ENCODE measurements at regions not wholly inside any gene's neighbourhood (a gene's known extent, or its start where the extent isn't known, plus 50 kb on each side); places are given as distances from the start of the nearest gene placed in this dataset.

DNA sequence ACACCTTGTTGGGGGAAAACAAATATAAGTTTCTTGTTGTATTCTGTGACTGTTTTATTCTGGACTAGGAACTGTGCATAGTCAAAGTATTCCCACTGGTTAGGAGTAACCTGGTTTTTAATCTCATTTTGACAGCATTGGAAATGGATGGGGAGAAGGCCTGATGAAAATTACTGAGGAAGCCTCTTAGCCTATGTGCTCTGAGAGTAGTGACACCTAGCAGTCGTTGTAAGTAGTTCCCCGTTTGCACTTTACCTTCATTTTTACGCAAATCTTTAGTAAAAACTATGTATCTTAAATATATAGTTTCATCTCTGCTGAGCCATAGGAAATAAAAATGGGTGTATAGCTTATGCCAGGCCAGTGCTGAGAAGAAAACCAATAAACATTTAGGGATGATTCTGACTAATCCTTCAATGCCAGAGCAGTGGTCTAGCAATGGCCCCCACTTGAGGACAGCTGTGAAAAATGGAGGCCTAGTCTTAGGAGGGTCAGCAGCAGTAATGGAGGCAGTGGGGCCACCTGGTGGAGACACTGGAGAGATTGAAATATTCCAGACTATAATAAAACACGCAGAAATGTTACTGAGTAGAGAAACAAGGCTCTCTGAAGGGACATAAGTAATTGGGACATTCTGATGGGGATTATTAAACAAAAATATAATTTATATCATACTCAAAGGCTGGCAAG is 133.2 kb upstream of the NOVA1 start:
- Histone ChIP-seq H3K27ac (ENCODE audit: extremely low read depth, low read depth, low read length) (no peak overlapping the region), H3K9me3 (ENCODE audit: control insufficient read depth, insufficient read depth, low read depth, low read length) (no peaks in the 10 kb centered on the region), H3K36me3 (ENCODE audit: control insufficient read depth in 2 of 2, insufficient read depth in 1 of 2, low read length in 2 of 2) (no peaks in the 10 kb centered on the region), H3K4me1 (ENCODE audit: control insufficient read depth, insufficient read depth, low read length) (no peaks in the 10 kb centered on the region), H3K4me3 (ENCODE audit: low read depth, low read length) (no peak overlapping the region)
- CTCF ChIA-PET = interaction anchor here (0.6 to 1.1 kb wide), 2 partner anchors 231 to 337 kb away, joined by 3 to 7 read pairs; no protein-coding TSS in a partner anchor
- TF ChIP-seq, protein P1, sequence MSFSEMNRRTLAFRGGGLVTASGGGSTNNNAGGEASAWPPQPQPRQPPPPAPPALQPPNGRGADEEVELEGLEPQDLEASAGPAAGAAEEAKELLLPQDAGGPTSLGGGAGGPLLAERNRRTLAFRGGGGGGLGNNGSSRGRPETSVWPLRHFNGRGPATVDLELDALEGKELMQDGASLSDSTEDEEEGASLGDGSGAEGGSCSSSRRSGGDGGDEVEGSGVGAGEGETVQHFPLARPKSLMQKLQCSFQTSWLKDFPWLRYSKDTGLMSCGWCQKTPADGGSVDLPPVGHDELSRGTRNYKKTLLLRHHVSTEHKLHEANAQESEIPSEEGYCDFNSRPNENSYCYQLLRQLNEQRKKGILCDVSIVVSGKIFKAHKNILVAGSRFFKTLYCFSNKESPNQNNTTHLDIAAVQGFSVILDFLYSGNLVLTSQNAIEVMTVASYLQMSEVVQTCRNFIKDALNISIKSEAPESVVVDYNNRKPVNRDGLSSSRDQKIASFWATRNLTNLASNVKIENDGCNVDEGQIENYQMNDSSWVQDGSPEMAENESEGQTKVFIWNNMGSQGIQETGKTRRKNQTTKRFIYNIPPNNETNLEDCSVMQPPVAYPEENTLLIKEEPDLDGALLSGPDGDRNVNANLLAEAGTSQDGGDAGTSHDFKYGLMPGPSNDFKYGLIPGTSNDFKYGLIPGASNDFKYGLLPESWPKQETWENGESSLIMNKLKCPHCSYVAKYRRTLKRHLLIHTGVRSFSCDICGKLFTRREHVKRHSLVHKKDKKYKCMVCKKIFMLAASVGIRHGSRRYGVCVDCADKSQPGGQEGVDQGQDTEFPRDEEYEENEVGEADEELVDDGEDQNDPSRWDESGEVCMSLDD (tag by site-specific recombination; IDR thresholded peaks at IDR 0.05) = no peak
- 0 out of 2 replicates have a peak, but pooled peaks have one; percentile 7 for TF ChIP-seq ZNF654 (tag by site-specific recombination; IDR thresholded peaks at IDR 0.05; ENCODE audit: low read depth)
- POLR2A ChIA-PET = no interaction called here

DNA sequence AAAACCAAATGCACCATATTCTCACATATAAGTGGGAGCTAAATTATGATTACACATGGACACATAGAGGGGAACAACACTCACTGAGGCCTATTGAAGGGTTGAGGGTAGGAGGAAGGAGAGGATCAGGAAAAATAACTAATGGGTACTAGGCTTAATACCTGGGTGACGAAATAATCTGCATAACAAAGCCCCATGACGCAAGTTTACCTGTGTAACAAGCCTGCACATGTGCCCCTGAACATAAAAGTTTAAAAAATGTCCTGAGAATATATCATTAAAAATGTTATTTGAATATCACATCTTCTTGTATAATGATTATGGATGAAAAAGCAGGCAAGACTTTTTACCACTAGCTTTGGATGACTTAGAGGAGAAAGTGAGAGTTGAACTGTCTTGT is 138.0 kb upstream of the NOVA1 start:
- Histone ChIP-seq H3K9me3 (ENCODE audit: control insufficient read depth, insufficient read depth, low read depth, low read length) (no peaks in the 10 kb centered on the region), H3K4me3 (ENCODE audit: low read depth, low read length) (no peak overlapping the region), H3K27ac (ENCODE audit: extremely low read depth, low read depth, low read length) (no peak overlapping the region), H3K36me3 (ENCODE audit: control insufficient read depth in 2 of 2, insufficient read depth in 1 of 2, low read length in 2 of 2) (no peaks in the 10 kb centered on the region), H3K4me1 (ENCODE audit: control insufficient read depth, insufficient read depth, low read length) (no peaks in the 10 kb centered on the region)
- ChIA-PET CTCF (no interaction called here), POLR2A (no interaction called here)
- no peak for TF ChIP-seq ZNF391 (tag by site-specific recombination; IDR thresholded peaks at IDR 0.05; ENCODE audit: borderline replicate concordance, low read depth)
- no peak for TF ChIP-seq ZNF416 (tag by site-specific recombination; IDR thresholded peaks at IDR 0.05)
- TF ChIP-seq, protein P2, sequence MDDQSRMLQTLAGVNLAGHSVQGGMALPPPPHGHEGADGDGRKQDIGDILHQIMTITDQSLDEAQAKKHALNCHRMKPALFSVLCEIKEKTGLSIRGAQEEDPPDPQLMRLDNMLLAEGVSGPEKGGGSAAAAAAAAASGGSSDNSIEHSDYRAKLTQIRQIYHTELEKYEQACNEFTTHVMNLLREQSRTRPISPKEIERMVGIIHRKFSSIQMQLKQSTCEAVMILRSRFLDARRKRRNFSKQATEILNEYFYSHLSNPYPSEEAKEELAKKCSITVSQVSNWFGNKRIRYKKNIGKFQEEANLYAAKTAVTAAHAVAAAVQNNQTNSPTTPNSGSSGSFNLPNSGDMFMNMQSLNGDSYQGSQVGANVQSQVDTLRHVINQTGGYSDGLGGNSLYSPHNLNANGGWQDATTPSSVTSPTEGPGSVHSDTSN (CRISPR knock-in tag; IDR thresholded peaks at IDR 0.05) = no peak
- no peak for TF ChIP-seq ZNF132 (tag by site-specific recombination; IDR thresholded peaks at IDR 0.05; ENCODE audit: borderline replicate concordance)
- no peak for TF ChIP-seq YY2 (tag by site-specific recombination; IDR thresholded peaks at IDR 0.05)
- no peak for TF ChIP-seq ZNF677 (tag by site-specific recombination; IDR thresholded peaks at IDR 0.05)
- TF ChIP-seq SCRT2 (tag by site-specific recombination; IDR thresholded peaks at IDR 0.05) = no peak
- TF ChIP-seq ZNF544 (tag by site-specific recombination; IDR thresholded peaks at IDR 0.05) = no peak
- TF ChIP-seq ZNF785 (tag by site-specific recombination; IDR thresholded peaks at IDR 0.05) = no peak
- TF ChIP-seq, protein P3, sequence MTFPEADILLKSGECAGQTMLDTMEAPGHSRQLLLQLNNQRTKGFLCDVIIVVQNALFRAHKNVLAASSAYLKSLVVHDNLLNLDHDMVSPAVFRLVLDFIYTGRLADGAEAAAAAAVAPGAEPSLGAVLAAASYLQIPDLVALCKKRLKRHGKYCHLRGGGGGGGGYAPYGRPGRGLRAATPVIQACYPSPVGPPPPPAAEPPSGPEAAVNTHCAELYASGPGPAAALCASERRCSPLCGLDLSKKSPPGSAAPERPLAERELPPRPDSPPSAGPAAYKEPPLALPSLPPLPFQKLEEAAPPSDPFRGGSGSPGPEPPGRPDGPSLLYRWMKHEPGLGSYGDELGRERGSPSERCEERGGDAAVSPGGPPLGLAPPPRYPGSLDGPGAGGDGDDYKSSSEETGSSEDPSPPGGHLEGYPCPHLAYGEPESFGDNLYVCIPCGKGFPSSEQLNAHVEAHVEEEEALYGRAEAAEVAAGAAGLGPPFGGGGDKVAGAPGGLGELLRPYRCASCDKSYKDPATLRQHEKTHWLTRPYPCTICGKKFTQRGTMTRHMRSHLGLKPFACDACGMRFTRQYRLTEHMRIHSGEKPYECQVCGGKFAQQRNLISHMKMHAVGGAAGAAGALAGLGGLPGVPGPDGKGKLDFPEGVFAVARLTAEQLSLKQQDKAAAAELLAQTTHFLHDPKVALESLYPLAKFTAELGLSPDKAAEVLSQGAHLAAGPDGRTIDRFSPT (tag by site-specific recombination; IDR thresholded peaks at IDR 0.05) = no peak

DNA sequence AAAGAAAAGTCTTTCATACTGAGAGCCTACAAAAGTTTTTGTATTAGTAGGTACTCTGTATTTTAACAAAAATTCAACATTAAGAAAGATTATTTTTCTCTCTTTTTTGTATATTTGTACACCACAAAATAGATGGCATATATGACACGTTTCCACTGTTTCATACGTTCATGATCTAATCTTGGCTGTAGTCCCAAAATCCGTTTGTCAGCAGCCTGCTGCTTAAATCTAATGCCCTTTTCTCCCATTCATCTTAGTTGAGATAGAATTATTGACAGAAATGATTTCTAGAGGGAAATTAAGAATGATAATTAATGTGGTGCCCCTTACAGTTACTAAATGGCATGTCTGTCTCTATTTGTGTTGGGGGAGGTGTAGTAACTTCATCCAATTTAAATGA is 140.7 kb upstream of the NOVA1 start:
- Histone ChIP-seq H3K9me3 (ENCODE audit: control insufficient read depth, insufficient read depth, low read depth, low read length) (no peaks in the 10 kb centered on the region), H3K4me1 (ENCODE audit: control insufficient read depth, insufficient read depth, low read length) (no peaks in the 10 kb centered on the region), H3K4me3 (ENCODE audit: low read depth, low read length) (no peak overlapping the region), H3K27ac (ENCODE audit: extremely low read depth, low read depth, low read length) (no peak overlapping the region), H3K36me3 (ENCODE audit: control insufficient read depth in 2 of 2, insufficient read depth in 1 of 2, low read length in 2 of 2) (no peaks in the 10 kb centered on the region)
- ChIA-PET POLR2A (no interaction called here), CTCF (no interaction called here)
- TF ChIP-seq ZNF214 (tag by site-specific recombination; IDR thresholded peaks at IDR 0.05; ENCODE audit: borderline replicate concordance) (no peak), ZNF843 (tag by site-specific recombination; IDR thresholded peaks at IDR 0.05) (no peak), ZNF658 (tag by site-specific recombination; IDR thresholded peaks at IDR 0.05) (no peak), ZNF175 (tag by site-specific recombination; IDR thresholded peaks at IDR 0.05) (no peak), ZNF426 (tag by site-specific recombination; IDR thresholded peaks at IDR 0.05) (no peak), ZNF560 (tag by site-specific recombination; IDR thresholded peaks at IDR 0.05; ENCODE audit: borderline replicate concordance) (no peak), ZNF571 (tag by site-specific recombination; IDR thresholded peaks at IDR 0.05) (no peak), MZF1 (tag by site-specific recombination; IDR thresholded peaks at IDR 0.05; ENCODE audit: borderline replicate concordance) (no peak)
- TF ChIP-seq, protein P4, sequence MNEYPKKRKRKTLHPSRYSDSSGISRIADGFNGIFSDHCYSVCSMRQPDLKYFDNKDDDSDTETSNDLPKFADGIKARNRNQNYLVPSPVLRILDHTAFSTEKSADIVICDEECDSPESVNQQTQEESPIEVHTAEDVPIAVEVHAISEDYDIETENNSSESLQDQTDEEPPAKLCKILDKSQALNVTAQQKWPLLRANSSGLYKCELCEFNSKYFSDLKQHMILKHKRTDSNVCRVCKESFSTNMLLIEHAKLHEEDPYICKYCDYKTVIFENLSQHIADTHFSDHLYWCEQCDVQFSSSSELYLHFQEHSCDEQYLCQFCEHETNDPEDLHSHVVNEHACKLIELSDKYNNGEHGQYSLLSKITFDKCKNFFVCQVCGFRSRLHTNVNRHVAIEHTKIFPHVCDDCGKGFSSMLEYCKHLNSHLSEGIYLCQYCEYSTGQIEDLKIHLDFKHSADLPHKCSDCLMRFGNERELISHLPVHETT (tag by site-specific recombination; IDR thresholded peaks at IDR 0.05) = no peak
- TF ChIP-seq, protein P5, sequence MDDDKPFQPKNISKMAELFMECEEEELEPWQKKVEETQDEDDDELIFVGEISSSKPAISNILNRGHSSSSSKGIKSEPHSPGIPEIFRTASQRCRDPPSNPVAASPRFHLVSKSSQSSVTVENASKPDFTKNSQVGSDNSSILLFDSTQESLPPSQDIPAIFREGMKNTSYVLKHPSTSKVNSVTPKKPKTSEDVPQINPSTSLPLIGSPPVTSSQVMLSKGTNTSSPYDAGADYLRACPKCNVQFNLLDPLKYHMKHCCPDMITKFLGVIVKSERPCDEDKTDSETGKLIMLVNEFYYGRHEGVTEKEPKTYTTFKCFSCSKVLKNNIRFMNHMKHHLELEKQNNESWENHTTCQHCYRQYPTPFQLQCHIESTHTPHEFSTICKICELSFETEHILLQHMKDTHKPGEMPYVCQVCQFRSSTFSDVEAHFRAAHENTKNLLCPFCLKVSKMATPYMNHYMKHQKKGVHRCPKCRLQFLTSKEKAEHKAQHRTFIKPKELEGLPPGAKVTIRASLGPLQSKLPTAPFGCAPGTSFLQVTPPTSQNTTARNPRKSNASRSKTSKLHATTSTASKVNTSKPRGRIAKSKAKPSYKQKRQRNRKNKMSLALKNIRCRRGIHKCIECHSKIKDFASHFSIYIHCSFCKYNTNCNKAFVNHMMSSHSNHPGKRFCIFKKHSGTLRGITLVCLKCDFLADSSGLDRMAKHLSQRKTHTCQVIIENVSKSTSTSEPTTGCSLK (tag by site-specific recombination; IDR thresholded peaks at IDR 0.05) = no peak

Data from HEK293 (cell line).